ENCODE measurements at regions not wholly inside any gene's neighbourhood (a gene's known extent, or its start where the extent isn't known, plus 50 kb on each side); places are given as distances from the start of the nearest gene placed in this dataset.

DNA sequence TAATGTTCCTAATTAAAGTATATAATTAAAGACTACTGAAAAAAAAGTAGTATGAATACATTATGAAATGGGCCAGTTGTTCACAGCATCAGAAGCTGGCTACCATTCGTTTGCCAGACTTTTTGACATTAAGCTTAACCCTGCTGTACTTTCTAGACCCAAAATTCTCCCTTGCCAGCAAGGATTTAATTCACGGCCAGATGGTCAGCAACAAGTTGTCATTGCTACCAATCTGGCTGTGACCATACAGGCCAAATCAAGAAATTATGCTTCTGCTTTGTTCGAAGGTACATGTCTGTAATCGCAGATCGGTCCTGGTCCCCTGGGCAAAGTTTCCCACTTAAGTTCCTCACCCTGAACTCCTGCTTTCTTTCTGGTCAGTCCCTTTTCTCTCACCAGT lies 217.7 kb upstream of the ATXN7L3B start:
- H3K4me2 ChIP-seq (ENCODE audit: low read length) = no peak overlapping the region
- no peaks in the 10 kb centered on the region for H3K9me3 ChIP-seq (ENCODE audit: low read length)
- H3K9ac ChIP-seq (ENCODE audit: low read length) = no peak overlapping the region
- no peaks in the 10 kb centered on the region for H3K79me2 ChIP-seq (replicated peaks; ENCODE audit: insufficient read depth, low read length)
- no peaks in the 10 kb centered on the region for H3F3A ChIP-seq (ENCODE audit: insufficient read depth, low read length, poor library complexity, severe bottlenecking)
- no peak overlapping the region for H3K27ac ChIP-seq (ENCODE audit: low read length)
- no peaks in the 10 kb centered on the region for H3K36me3 ChIP-seq (ENCODE audit: insufficient read depth, low read length)
- TF ChIP-seq SMC3 (conservative IDR thresholded peaks at IDR 0.05; ENCODE audit: poor library complexity) = no peak
- TF ChIP-seq EZH2 (IDR thresholded peaks at IDR 0.05; ENCODE audit: borderline replicate concordance, insufficient read depth, low read length, poor library complexity, severe bottlenecking) = no peak
- TF ChIP-seq POLR2AphosphoS5 (IDR thresholded peaks at IDR 0.05) = no peak
- TF ChIP-seq CTCF (IDR thresholded peaks at IDR 0.05; ENCODE audit: poor library complexity, severe bottlenecking) = no peak
- no peak for TF ChIP-seq MXI1 (conservative IDR thresholded peaks at IDR 0.05; ENCODE audit: poor library complexity, severe bottlenecking)
- no peak for TF ChIP-seq RAD21 (conservative IDR thresholded peaks at IDR 0.05)
- TF ChIP-seq EP300 (conservative IDR thresholded peaks at IDR 0.05; ENCODE audit: poor library complexity, severe bottlenecking) = no peak
- no peak for TF ChIP-seq TAF1 (IDR thresholded peaks at IDR 0.05; ENCODE audit: low read depth)
- TF ChIP-seq REST (IDR thresholded peaks at IDR 0.05; ENCODE audit: borderline replicate concordance) = no peak
- H3K4me3 ChIP-seq (ENCODE audit: low read length) = no peak overlapping the region
- H2AFZ ChIP-seq (ENCODE audit: low read depth, low read length) = no peak overlapping the region
- no peaks in the 10 kb centered on the region for H3K27me3 ChIP-seq (ENCODE audit: insufficient read depth, low read depth, low read length)
- H4K20me1 ChIP-seq (ENCODE audit: insufficient read depth) = no peaks in the 10 kb centered on the region
- no peaks in the 10 kb centered on the region for H3K9me2 ChIP-seq (ENCODE audit: insufficient read depth, low read length)

DNA sequence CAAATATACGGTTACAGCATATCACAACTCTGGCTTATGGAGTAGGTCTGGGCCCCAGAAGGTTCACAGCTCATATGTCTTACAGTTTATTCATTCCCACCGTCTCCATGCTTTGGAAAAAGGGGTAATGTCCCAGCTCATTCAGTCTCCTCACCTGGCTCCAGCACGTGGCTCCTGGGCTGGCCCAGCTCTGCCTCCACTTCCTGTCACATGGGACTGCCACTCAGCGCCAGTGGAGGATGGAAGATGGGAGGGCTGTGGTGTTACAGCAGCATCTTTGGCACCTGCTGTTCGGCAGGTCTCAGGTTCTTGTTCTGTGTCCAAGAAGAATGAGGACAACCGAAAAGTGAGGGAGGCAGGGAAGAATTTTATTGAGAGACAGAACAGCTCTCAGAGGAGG lies 216.3 kb upstream of the ATXN7L3B start:
- no peaks in the 10 kb centered on the region for H3K9me3 ChIP-seq (ENCODE audit: low read length)
- H3K27me3 ChIP-seq (ENCODE audit: insufficient read depth, low read depth, low read length) = no peaks in the 10 kb centered on the region
- H4K20me1 ChIP-seq (ENCODE audit: insufficient read depth) = no peaks in the 10 kb centered on the region
- TF ChIP-seq RAD21 (conservative IDR thresholded peaks at IDR 0.05) = no peak
- no peak for TF ChIP-seq REST (IDR thresholded peaks at IDR 0.05; ENCODE audit: borderline replicate concordance)
- no peak for TF ChIP-seq POLR2AphosphoS5 (IDR thresholded peaks at IDR 0.05)
- TF ChIP-seq MXI1 (conservative IDR thresholded peaks at IDR 0.05; ENCODE audit: poor library complexity, severe bottlenecking) = no peak
- no peak for TF ChIP-seq CTCF (IDR thresholded peaks at IDR 0.05; ENCODE audit: poor library complexity, severe bottlenecking)
- no peak for TF ChIP-seq EZH2 (IDR thresholded peaks at IDR 0.05; ENCODE audit: borderline replicate concordance, insufficient read depth, low read length, poor library complexity, severe bottlenecking)
- no peaks in the 10 kb centered on the region for H3K79me2 ChIP-seq (replicated peaks; ENCODE audit: insufficient read depth, low read length)
- no peak overlapping the region for H2AFZ ChIP-seq (ENCODE audit: low read depth, low read length)
- H3K9me2 ChIP-seq (ENCODE audit: insufficient read depth, low read length) = no peaks in the 10 kb centered on the region
- no peak overlapping the region for H3K27ac ChIP-seq (ENCODE audit: low read length)
- no peak overlapping the region for H3K4me3 ChIP-seq (ENCODE audit: low read length)
- no peaks in the 10 kb centered on the region for H3K36me3 ChIP-seq (ENCODE audit: insufficient read depth, low read length)
- H3K9ac ChIP-seq (ENCODE audit: low read length) = no peak overlapping the region
- no peaks in the 10 kb centered on the region for H3F3A ChIP-seq (ENCODE audit: insufficient read depth, low read length, poor library complexity, severe bottlenecking)
- no peak overlapping the region for H3K4me2 ChIP-seq (ENCODE audit: low read length)

Data from neural cell (in vitro differentiated cells).